22Rv1 (cell line): ENCODE measurements at regions not wholly inside any gene's neighbourhood (a gene's known extent, or its start where the extent isn't known, plus 50 kb on each side); places are given as distances from the start of the nearest gene placed in this dataset.

ENCODE experiments used
- CTCF ChIP-seq: fragments of 450-650 bp; IDR thresholded peaks from 2 replicates; pipeline ENCODE4 v1.5.1; 2017; ENCODE audit warnings: mild to moderate bottlenecking
- ZFX ChIP-seq: fragments of 450-650 bp; IDR thresholded peaks from 2 replicates; pipeline ENCODE4 v1.6.1; 2017; ENCODE audit warnings: antibody characterized with exemption, borderline replicate concordance

GRCh38 chr10:4053940-4054339 is 268.9 kb upstream of the KLF6 start:
- no peak for TF ChIP-seq CTCF
- no peak for TF ChIP-seq ZFX
